HT1080 (cell line): ENCODE measurements at regions not wholly inside any gene's neighbourhood (a gene's known extent, or its start where the extent isn't known, plus 50 kb on each side); places are given as distances from the start of the nearest gene placed in this dataset.
"Not testable (repeated sequence)": the region's sequence is repeated elsewhere in the genome, so short reads cannot be mapped to it uniquely, and the experiment has no call there.

ENCODE experiments used
- DNase-seq: peaks from one replicate; pipeline ENCODE4 v3.0.0-alpha.2; 2015; ENCODE audit warnings: low read depth

GRCh38 chr15:62637574-62637897 lies 405.0 kb upstream of the TPM1 start:
- no peak for DNase-seq

- no peak for DNase-seq
Measured at GRCh38 chr15:62637950-62638619, 404.5 kb upstream of the TPM1 start.

- DNase-seq = no peak
Measured at GRCh38 chr15:62639432-62639831, 403.1 kb upstream of the TPM1 start.

- no peak for DNase-seq
Measured at GRCh38 chr15:62639906-62640605, 402.5 kb upstream of the TPM1 start.

GRCh38 chr15:62641825-62642224 lies 400.7 kb upstream of the TPM1 start:
- no peak for DNase-seq

- no peak for DNase-seq
Measured at GRCh38 chr15:62643572-62643971, 399.0 kb upstream of the TPM1 start.

- DNase-seq = no peak
Measured at GRCh38 chr15:62644216-62644888, 398.2 kb upstream of the TPM1 start.

GRCh38 chr15:62644889-62645742 lies 397.4 kb upstream of the TPM1 start:
- no peak for DNase-seq

GRCh38 chr15:62647202-62647842 lies 395.2 kb upstream of the TPM1 start:
- peak; percentile 96 for DNase-seq

- DNase-seq = no peak
Measured at GRCh38 chr15:62647843-62648505, 394.6 kb upstream of the TPM1 start.

GRCh38 chr15:62648954-62649353 lies 393.6 kb upstream of the TPM1 start:
- DNase-seq = no peak

- DNase-seq = peak; percentile 21
Measured at GRCh38 chr15:62649793-62650420, 392.6 kb upstream of the TPM1 start.

- no peak for DNase-seq
Measured at GRCh38 chr15:62653122-62653521, 389.4 kb upstream of the TPM1 start.

- DNase-seq = no peak
Measured at GRCh38 chr15:62656071-62656470, 386.5 kb upstream of the TPM1 start.

GRCh38 chr15:62657501-62657900 lies 385.0 kb upstream of the TPM1 start:
- DNase-seq = not testable (repeated sequence)

GRCh38 chr15:62658498-62658897 lies 384.0 kb upstream of the TPM1 start:
- peak; percentile 36 for DNase-seq

- no peak for DNase-seq
Measured at GRCh38 chr15:62663547-62663946, 379.0 kb upstream of the TPM1 start.

GRCh38 chr15:62665449-62665848 lies 377.1 kb upstream of the TPM1 start:
- peak; percentile 53 for DNase-seq

GRCh38 chr15:62666046-62666445 lies 376.5 kb upstream of the TPM1 start:
- no peak for DNase-seq

GRCh38 chr15:62672268-62672667 lies 370.3 kb upstream of the TPM1 start:
- no peak for DNase-seq
